SK-N-SH (cell line): ENCODE measurements at regions not wholly inside any gene's neighbourhood (a gene's known extent, or its start where the extent isn't known, plus 50 kb on each side); places are given as distances from the start of the nearest gene placed in this dataset.

ENCODE experiments used
- CTCF ChIA-PET: fragments of 300-600, 350-600 bp; formaldehyde crosslinking; extraction: SDS; loops from one replicate; lab custom pipeline; 2021; lab: Yijun Ruan, JAX
- POLR2A ChIA-PET: fragments of 350-600 bp; sonication (Branson Sonifier 250); formaldehyde crosslinking; extraction: SDS; loops from one replicate; lab custom pipeline; 2020; ENCODE audit warnings: antibody characterized with exemption, inconsistent platforms; lab: Yijun Ruan, JAX
- DNase-seq: peaks from one replicate; pipeline ENCODE4 v3.0.0; 2012
- H2AFZ ChIP-seq: fragments of 200-600 bp; sonication (generic); 2 replicates; pipeline ENCODE4 v1.8.1; 2016; ENCODE audit warnings: antibody characterized with exemption, mild to moderate bottlenecking, low read depth
- H3F3A ChIP-seq: fragments of 200-600 bp; sonication (generic); replicated peaks from 2 replicates; pipeline ENCODE3; 2016; ENCODE audit warnings: antibody characterized with exemption, mild to moderate bottlenecking; ENCODE audit not compliant: insufficient read depth
- H3K27ac ChIP-seq, 2 experiments: fragments of 200-500 bp in 1 of 2; fragments of 200-600 bp in 1 of 2; sonication (Bioruptor generic) in 1 of 2; sonication (generic), shearing (Covaris generic) in 1 of 2; 2 replicates each; pipeline versions ENCODE4 v1.5.1 to v1.6.1; 2014 to 2016; ENCODE audit warnings: low read depth in 2 of 2, inconsistent platforms in 1 of 2, low read length in 1 of 2, mild to moderate bottlenecking in 1 of 2, mixed read lengths in 1 of 2
- H3K27me3 ChIP-seq: fragments of 200-600 bp; sonication (generic), shearing (Covaris generic); 2 replicates; pipeline ENCODE4 v1.6.1; 2016; ENCODE audit warnings: mixed run types; ENCODE audit not compliant: insufficient read depth
- H3K36me3 ChIP-seq, 2 experiments: fragments of 200-500 bp in 1 of 2; fragments of 200-600 bp in 1 of 2; sonication (Bioruptor generic) in 1 of 2; sonication (generic) in 1 of 2; replicated peaks in 1 of 2; 2 replicates each; pipeline versions ENCODE3 to v1.5.1; 2014 to 2016; ENCODE audit warnings: low read length in 1 of 2, mild to moderate bottlenecking in 1 of 2; ENCODE audit not compliant: insufficient read depth in 2 of 2, control insufficient read depth in 1 of 2
- H3K4me1 ChIP-seq, 2 experiments: fragments of 200-500 bp in 1 of 2; fragments of 200-600 bp in 1 of 2; sonication (Bioruptor generic) in 1 of 2; sonication (generic), shearing (Covaris generic) in 1 of 2; 2 replicates each; pipeline versions ENCODE4 v1.5.1 to v1.6.1; 2014 to 2016; ENCODE audit warnings: low read depth in 1 of 2, low read length in 1 of 2, mixed run types in 1 of 2; ENCODE audit not compliant: insufficient read depth in 2 of 2, control insufficient read depth in 1 of 2
- H3K4me2 ChIP-seq: fragments of 200-600 bp; sonication (generic), shearing (Covaris generic); 2 replicates; pipeline ENCODE4 v1.6.1; 2017; ENCODE audit warnings: mixed run types
- H3K4me3 ChIP-seq, 2 experiments: fragments of 200-500 bp in 1 of 2; fragments of 200-600 bp in 1 of 2; sonication (Bioruptor generic) in 1 of 2; sonication (generic), shearing (Covaris generic) in 1 of 2; 2 replicates each; pipeline versions ENCODE4 v1.5.1 to v1.8.1; 2014 to 2016; ENCODE audit warnings: low read depth in 2 of 2, inconsistent platforms in 1 of 2, low read length in 1 of 2, mild to moderate bottlenecking in 1 of 2, mixed read lengths in 1 of 2, moderate library complexity in 1 of 2
- H3K79me2 ChIP-seq: fragments of 200-600 bp; sonication (generic); 2 replicates; pipeline ENCODE4 v1.8.1; 2017; ENCODE audit warnings: mild to moderate bottlenecking; ENCODE audit not compliant: insufficient read depth
- H3K9ac ChIP-seq: fragments of 200-600 bp; sonication (generic); 2 replicates; pipeline ENCODE4 v1.6.1; 2017; ENCODE audit warnings: mixed run types
- H3K9me2 ChIP-seq: fragments of 200-600 bp; sonication (generic); 2 replicates; pipeline ENCODE4 v1.6.1; 2017; ENCODE audit warnings: mixed run types
- H3K9me3 ChIP-seq: fragments of 200-600 bp; sonication (generic); 2 replicates; pipeline ENCODE4 v1.6.1; 2017; ENCODE audit warnings: mixed run types, mild to moderate bottlenecking, moderate library complexity
- H4K20me1 ChIP-seq: fragments of 200-600 bp; sonication (generic); 2 replicates; pipeline ENCODE4 v1.6.1; 2017; ENCODE audit warnings: mild to moderate bottlenecking, mixed run types; ENCODE audit not compliant: insufficient read depth
- EP300 ChIP-seq, 2 experiments: IDR thresholded peaks; 2 replicates each; pipeline versions ENCODE4 v1.4.0 to v1.6.1; 2012; ENCODE audit warnings: borderline replicate concordance in 1 of 2, low read depth in 1 of 2, low read length in 1 of 2
- EZH2phosphoT487 ChIP-seq: fragments of 200-600 bp; sonication (generic); IDR thresholded peaks from 2 replicates; pipeline ENCODE4 v1.6.1; 2017; ENCODE audit warnings: low read depth, mixed run types, mild to moderate bottlenecking, antibody characterized with exemption, moderate library complexity, borderline replicate concordance
- FOXJ3 ChIP-seq: sonication (generic); formaldehyde crosslinking; IDR thresholded peaks from 2 replicates; pipeline ENCODE4 v1.5.1; 2020; ENCODE audit warnings: mild to moderate bottlenecking, missing genetic modification reagents
- IRF3 ChIP-seq: fragments of 150-350 bp; IDR thresholded peaks from 2 replicates; pipeline ENCODE4 v1.6.1; 2016; ENCODE audit warnings: mild to moderate bottlenecking, low read depth, low read length
- JUND ChIP-seq: IDR thresholded peaks from 2 replicates; pipeline ENCODE4 v1.4.0; 2012
- NRF1 ChIP-seq: IDR thresholded peaks from 2 replicates; pipeline ENCODE4 v1.6.1; 2012; ENCODE audit warnings: low read depth, mild to moderate bottlenecking, low read length
- PBX3 ChIP-seq: IDR thresholded peaks from 2 replicates; pipeline ENCODE4; 2012
- POLR2AphosphoS5 ChIP-seq: IDR thresholded peaks from 2 replicates; pipeline ENCODE4 v1.6.1; 2012; ENCODE audit warnings: low read depth, low read length
- RCOR1 ChIP-seq: fragments of 150-350 bp; IDR thresholded peaks from 2 replicates; pipeline ENCODE4 v1.6.1; 2017; ENCODE audit warnings: antibody characterized with exemption, low read length
- RFX5 ChIP-seq: IDR thresholded peaks from 2 replicates; pipeline ENCODE4 v1.6.1; 2012; ENCODE audit warnings: mild to moderate bottlenecking, improper control_type of control experiment, low read length
- RXRA ChIP-seq: IDR thresholded peaks from 2 replicates; pipeline ENCODE4 v1.4.0; 2012; ENCODE audit warnings: low read depth, mild to moderate bottlenecking, borderline replicate concordance
- SIN3A ChIP-seq: IDR thresholded peaks from 2 replicates; pipeline ENCODE4 v1.6.1; 2012; ENCODE audit warnings: low read depth, mild to moderate bottlenecking, low read length, moderate library complexity, borderline replicate concordance
- TCF12 ChIP-seq: IDR thresholded peaks from 2 replicates; pipeline ENCODE4 v1.4.0; 2012
- USF1 ChIP-seq: IDR thresholded peaks from 2 replicates; pipeline ENCODE4 v1.4.0; 2012; ENCODE audit warnings: low read depth, borderline replicate concordance
- WGBS: methylation state at CpG from one replicate; pipeline ENCODE4 v1.1.6; 2017; ENCODE audit warnings: low lambda C conversion rate; 5-methylcytosine and 5-hydroxymethylcytosine counted together
- TF ChIP-seq, protein P1 (sequence below): fragments of 200-600 bp; sonication (generic); IDR thresholded peaks from 2 replicates; pipeline ENCODE4 v1.6.1; 2017; ENCODE audit warnings: antibody characterized with exemption, mild to moderate bottlenecking, moderate library complexity
- TF ChIP-seq, protein P2 (sequence below): IDR thresholded peaks from 2 replicates; pipeline ENCODE4 v1.4.0; 2012; ENCODE audit warnings: low read depth

DNA sequence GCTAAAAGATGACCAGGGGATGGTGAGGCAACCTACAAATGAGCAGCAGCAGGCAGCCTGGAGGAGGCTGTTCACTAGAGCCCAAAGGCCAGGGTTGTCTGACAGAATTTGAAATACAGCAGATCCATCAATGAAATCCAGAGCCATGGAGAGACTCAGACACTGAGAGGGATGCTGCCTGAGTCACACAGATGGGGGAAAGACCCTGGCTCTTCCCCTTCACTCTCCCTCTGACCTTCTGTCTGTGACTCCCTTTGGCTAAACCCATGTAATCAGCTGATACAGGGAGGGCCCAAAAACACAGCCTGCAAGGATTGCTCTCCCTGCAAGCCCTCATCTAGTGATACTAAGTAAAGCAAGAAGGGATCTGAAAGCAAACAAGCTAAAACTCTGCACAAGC is 166.5 kb upstream of the SPOPL start:
- peaks cover 0 to 6% of the 10 kb centered on the region in 2 experiments; a peak in 2 of 4 replicates for H3K4me1 ChIP-seq
- DNase-seq = peak; percentile 1
- ChIA-PET CTCF (no interaction called here), POLR2A (no interaction called here)
- H3K9me2 ChIP-seq = no peaks in the 10 kb centered on the region
- H3K79me2 ChIP-seq = no peaks in the 10 kb centered on the region
- peak overlapping the region in 1 of 2 experiments; percentile 58; a peak in 2 of 4 replicates for H3K27ac ChIP-seq
- no peaks in the 10 kb centered on the region for H3K9me3 ChIP-seq
- no peak overlapping the region for H2AFZ ChIP-seq
- H3K27me3 ChIP-seq = no peaks in the 10 kb centered on the region
- no peak overlapping the region for H3K4me3 ChIP-seq
- no peaks in the 10 kb centered on the region for H3K36me3 ChIP-seq
- no peak overlapping the region for H3K4me2 ChIP-seq
- TF ChIP-seq FOXJ3 (CRISPR knock-in tag) (no peak), TCF12 (peak; percentile 38), PBX3 (0 out of 2 replicates have a peak, but pooled peaks have one; percentile 45)
- H3F3A ChIP-seq = no peaks in the 10 kb centered on the region
- no peaks in the 10 kb centered on the region for H4K20me1 ChIP-seq
- no peak overlapping the region for H3K9ac ChIP-seq

DNA sequence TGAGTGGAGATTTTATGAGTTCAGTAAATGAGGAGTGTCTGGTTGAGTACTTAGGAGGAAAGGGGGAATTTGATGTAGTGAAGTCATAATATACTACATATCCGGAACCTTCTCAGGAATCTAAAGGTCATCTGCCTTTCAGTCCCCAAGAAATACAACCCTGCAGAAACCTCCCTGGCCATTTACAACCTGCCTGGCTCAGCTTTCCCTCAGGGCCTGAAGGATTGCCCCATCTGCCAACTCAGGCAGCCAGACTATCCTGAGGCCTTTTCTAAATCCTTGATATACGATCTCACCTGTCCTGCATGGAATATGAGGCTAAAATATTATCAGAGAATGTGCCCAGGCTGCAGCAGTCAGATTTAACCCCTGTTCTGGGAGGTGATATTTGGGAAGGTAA is 165.4 kb upstream of the SPOPL start:
- WGBS = 92% methylated on average over 2 of the region's 2 CpGs
- DNase-seq = no peak
- POLR2A ChIA-PET = no interaction called here

More for the DNA sequence above, 165.4 kb upstream of the SPOPL start:
- no peak for TF ChIP-seq FOXJ3 (CRISPR knock-in tag)
- no peak for TF ChIP-seq TCF12
- TF ChIP-seq RCOR1 = no peak
- no peak for TF ChIP-seq NRF1
- no peak for TF ChIP-seq POLR2AphosphoS5
- no peak for TF ChIP-seq EP300 (IDR thresholded peaks at IDR 0.05; ENCODE audit: borderline replicate concordance in 1 of 2, low read depth in 1 of 2, low read length in 1 of 2)
- TF ChIP-seq RXRA = no peak
- no peak for TF ChIP-seq USF1
- TF ChIP-seq EZH2phosphoT487 = no peak
- TF ChIP-seq JUND = no peak
- TF ChIP-seq IRF3 = no peak
- TF ChIP-seq SIN3A = no peak
- TF ChIP-seq RFX5 = no peak
- TF ChIP-seq PBX3 = no peak
- TF ChIP-seq, protein P1, sequence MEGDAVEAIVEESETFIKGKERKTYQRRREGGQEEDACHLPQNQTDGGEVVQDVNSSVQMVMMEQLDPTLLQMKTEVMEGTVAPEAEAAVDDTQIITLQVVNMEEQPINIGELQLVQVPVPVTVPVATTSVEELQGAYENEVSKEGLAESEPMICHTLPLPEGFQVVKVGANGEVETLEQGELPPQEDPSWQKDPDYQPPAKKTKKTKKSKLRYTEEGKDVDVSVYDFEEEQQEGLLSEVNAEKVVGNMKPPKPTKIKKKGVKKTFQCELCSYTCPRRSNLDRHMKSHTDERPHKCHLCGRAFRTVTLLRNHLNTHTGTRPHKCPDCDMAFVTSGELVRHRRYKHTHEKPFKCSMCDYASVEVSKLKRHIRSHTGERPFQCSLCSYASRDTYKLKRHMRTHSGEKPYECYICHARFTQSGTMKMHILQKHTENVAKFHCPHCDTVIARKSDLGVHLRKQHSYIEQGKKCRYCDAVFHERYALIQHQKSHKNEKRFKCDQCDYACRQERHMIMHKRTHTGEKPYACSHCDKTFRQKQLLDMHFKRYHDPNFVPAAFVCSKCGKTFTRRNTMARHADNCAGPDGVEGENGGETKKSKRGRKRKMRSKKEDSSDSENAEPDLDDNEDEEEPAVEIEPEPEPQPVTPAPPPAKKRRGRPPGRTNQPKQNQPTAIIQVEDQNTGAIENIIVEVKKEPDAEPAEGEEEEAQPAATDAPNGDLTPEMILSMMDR = no peak
- TF ChIP-seq, protein P2, sequence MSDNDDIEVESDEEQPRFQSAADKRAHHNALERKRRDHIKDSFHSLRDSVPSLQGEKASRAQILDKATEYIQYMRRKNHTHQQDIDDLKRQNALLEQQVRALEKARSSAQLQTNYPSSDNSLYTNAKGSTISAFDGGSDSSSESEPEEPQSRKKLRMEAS = no peak
- no peaks in the 10 kb centered on the region for H3K9me3 ChIP-seq
- no peak overlapping the region for H3K4me2 ChIP-seq
- peaks cover 0 to 6% of the 10 kb centered on the region in 2 experiments; a peak in 2 of 4 replicates for H3K4me1 ChIP-seq
- no peaks in the 10 kb centered on the region for H3K36me3 ChIP-seq
- no peaks in the 10 kb centered on the region for H3K9me2 ChIP-seq
- H3K27me3 ChIP-seq = no peaks in the 10 kb centered on the region
- H4K20me1 ChIP-seq = no peaks in the 10 kb centered on the region
- H3K4me3 ChIP-seq = no peak overlapping the region
- CTCF ChIA-PET = interaction anchor here (0.6 kb wide), 1 partner anchor 351 kb away, joined by 3 read pairs; no protein-coding TSS in a partner anchor
- no peak overlapping the region for H3K9ac ChIP-seq
- no peaks in the 10 kb centered on the region for H3K79me2 ChIP-seq
- no peak overlapping the region for H2AFZ ChIP-seq
- H3K27ac ChIP-seq = no peak overlapping the region
- no peaks in the 10 kb centered on the region for H3F3A ChIP-seq
